ENCODE measurements at regions not wholly inside any gene's neighbourhood (a gene's known extent, or its start where the extent isn't known, plus 50 kb on each side); places are given as distances from the start of the nearest gene placed in this dataset.

GRCh38 chr5:60540856-60541805, 158.8 kb downstream of the DEPDC1B start:
- Histone ChIP-seq H3K14ac (ENCODE audit: low read length in 2 of 2) (no peak overlapping the region), H3K4me2 (ENCODE audit: low read length, poor library complexity, severe bottlenecking) (no peak overlapping the region), H3K18ac (ENCODE audit: low read depth in 1 of 2, low read length in 2 of 2) (peak overlapping the region; percentile 72 to 83), H2BK15ac (ENCODE audit: low read depth, poor library complexity, severe bottlenecking) (peak overlapping the region; percentile 28), H3K36me3 (ENCODE audit: control insufficient read depth in 1 of 2, insufficient read depth in 2 of 2, low read depth in 1 of 2, low read length in 2 of 2) (no peaks in the 10 kb centered on the region), H4K91ac (ENCODE audit: low read length) (peak overlapping the region; percentile 93), H3K4me1 (ENCODE audit: control insufficient read depth, insufficient read depth, low read depth, low read length) (no peaks in the 10 kb centered on the region), H2BK5ac (ENCODE audit: low read depth, low read length, poor library complexity, severe bottlenecking) (no peak overlapping the region), H3K27me3 (ENCODE audit: control insufficient read depth in 1 of 2, insufficient read depth in 1 of 2, low read length in 2 of 2) (peaks cover 0 to 4% of the 10 kb centered on the region in 2 experiments), H3K9ac (ENCODE audit: low read length) (peak overlapping the region; percentile 75), H4K8ac (ENCODE audit: low read length) (peak overlapping the region; percentile 82), H3K79me1 (replicated peaks; ENCODE audit: low read length, poor library complexity, severe bottlenecking) (no peaks in the 10 kb centered on the region), H3K4ac (ENCODE audit: low read depth in 1 of 2, low read length in 2 of 2) (peak overlapping the region in 1 of 2 experiments; percentile 78), H3K9me3 (ENCODE audit: control insufficient read depth, low read length) (no peaks in the 10 kb centered on the region), H2AFZ (ENCODE audit: low read depth, low read length) (no peak overlapping the region), H2AK5ac (ENCODE audit: low read length, severe bottlenecking) (no peak overlapping the region), H3K27ac (ENCODE audit: low read length, poor library complexity, severe bottlenecking) (no peak overlapping the region), H2BK12ac (ENCODE audit: low read length in 2 of 2) (peak overlapping the region; percentile 89 to 93), H2BK120ac (ENCODE audit: low read depth, low read length) (no peak overlapping the region), H3K23ac (ENCODE audit: low read length in 2 of 2) (no peak overlapping the region), H3K4me3 (ENCODE audit: insufficient read depth in 1 of 2, low read depth in 1 of 2, low read length in 2 of 2) (no peak overlapping the region)
- 14% methylated on average over 2 of the region's 5 CpGs for WGBS
- peak; percentile 86 for DNase-seq

DNA sequence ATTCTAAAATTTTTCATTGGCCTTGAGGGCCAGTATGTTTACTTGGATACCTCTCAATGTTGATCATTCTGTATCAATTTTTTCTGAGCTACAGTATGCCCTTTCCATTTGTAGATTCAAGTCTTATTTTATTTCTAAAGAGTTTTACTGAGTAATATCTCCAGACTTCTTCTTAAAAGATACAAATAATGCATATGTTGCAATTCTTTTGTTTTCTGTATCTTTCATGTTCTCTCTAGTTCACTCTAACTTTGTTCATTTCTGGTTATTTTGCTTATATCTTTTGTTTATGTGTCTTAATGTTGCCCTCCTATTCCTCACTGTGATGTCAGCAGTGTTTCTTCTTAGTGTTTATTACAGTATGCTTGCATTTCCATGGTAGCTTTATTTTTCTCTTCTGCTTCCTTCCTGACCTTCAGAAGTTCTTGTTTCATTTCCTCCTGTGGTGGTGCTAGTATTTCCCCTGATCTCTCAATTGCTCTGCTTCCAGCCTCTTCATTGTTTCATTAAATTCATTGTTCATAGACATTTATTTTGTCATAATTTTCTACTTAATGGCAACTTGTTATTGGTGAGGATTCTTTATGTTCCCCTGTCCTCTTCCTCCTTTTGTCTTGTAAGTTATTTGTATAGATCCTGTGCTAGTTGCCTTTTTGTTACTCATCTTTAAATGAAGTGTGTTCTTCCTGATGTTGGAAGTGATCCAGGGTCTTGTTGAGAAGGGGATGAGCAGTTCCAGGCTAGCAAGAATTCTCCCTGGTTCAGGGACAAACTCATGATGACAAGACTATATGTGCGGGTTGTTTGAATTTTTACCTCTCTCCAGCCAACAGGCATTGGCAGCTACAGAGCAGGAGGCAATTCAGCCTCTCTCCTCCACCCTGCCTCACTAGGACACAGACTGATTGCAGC, 160.8 kb downstream of the DEPDC1B start:
- Histone ChIP-seq H4K91ac (ENCODE audit: low read length) (peak overlapping the region; percentile 1), H3K23ac (ENCODE audit: low read length in 2 of 2) (no peak overlapping the region), H2AFZ (ENCODE audit: low read depth, low read length) (no peak overlapping the region), H3K36me3 (ENCODE audit: control insufficient read depth in 1 of 2, insufficient read depth in 2 of 2, low read depth in 1 of 2, low read length in 2 of 2) (no peaks in the 10 kb centered on the region), H3K14ac (ENCODE audit: low read length in 2 of 2) (peak overlapping the region in 1 of 2 experiments; percentile 82), H3K9ac (ENCODE audit: low read length) (no peak overlapping the region), H3K79me1 (replicated peaks; ENCODE audit: low read length, poor library complexity, severe bottlenecking) (no peaks in the 10 kb centered on the region), H3K4me3 (ENCODE audit: insufficient read depth in 1 of 2, low read depth in 1 of 2, low read length in 2 of 2) (no peak overlapping the region), H3K4ac (ENCODE audit: low read depth in 1 of 2, low read length in 2 of 2) (peak overlapping the region in 1 of 2 experiments; percentile 79), H3K4me2 (ENCODE audit: low read length, poor library complexity, severe bottlenecking) (no peak overlapping the region), H3K9me3 (ENCODE audit: control insufficient read depth, low read length) (no peaks in the 10 kb centered on the region), H4K8ac (ENCODE audit: low read length) (peak overlapping the region; percentile 72), H3K27ac (ENCODE audit: low read length, poor library complexity, severe bottlenecking) (no peak overlapping the region), H2BK120ac (ENCODE audit: low read depth, low read length) (no peak overlapping the region), H2BK12ac (ENCODE audit: low read length in 2 of 2) (peak overlapping the region; percentile 12 to 97), H3K27me3 (ENCODE audit: control insufficient read depth in 1 of 2, insufficient read depth in 1 of 2, low read length in 2 of 2) (peaks cover 0 to 4% of the 10 kb centered on the region in 2 experiments), H3K4me1 (ENCODE audit: control insufficient read depth, insufficient read depth, low read depth, low read length) (no peaks in the 10 kb centered on the region), H2BK15ac (ENCODE audit: low read depth, poor library complexity, severe bottlenecking) (peak overlapping the region; percentile 19), H2AK5ac (ENCODE audit: low read length, severe bottlenecking) (no peak overlapping the region), H3K18ac (ENCODE audit: low read depth in 1 of 2, low read length in 2 of 2) (peak overlapping the region; percentile 1 to 92), H2BK5ac (ENCODE audit: low read depth, low read length, poor library complexity, severe bottlenecking) (no peak overlapping the region)
- peak; percentile 74 for DNase-seq
- WGBS = 86% methylated on average over 1 of the region's 1 CpG

- Histone ChIP-seq H4K8ac (ENCODE audit: low read length) (no peak overlapping the region), H3K79me1 (replicated peaks; ENCODE audit: low read length, poor library complexity, severe bottlenecking) (no peaks in the 10 kb centered on the region), H3K14ac (ENCODE audit: low read length in 2 of 2) (no peak overlapping the region), H3K9me3 (ENCODE audit: control insufficient read depth, low read length) (no peaks in the 10 kb centered on the region), H3K18ac (ENCODE audit: low read depth in 1 of 2, low read length in 2 of 2) (no peak overlapping the region), H2BK15ac (ENCODE audit: low read depth, poor library complexity, severe bottlenecking) (no peak overlapping the region), H3K27ac (ENCODE audit: low read length, poor library complexity, severe bottlenecking) (no peak overlapping the region), H3K36me3 (ENCODE audit: control insufficient read depth in 1 of 2, insufficient read depth in 2 of 2, low read depth in 1 of 2, low read length in 2 of 2) (no peaks in the 10 kb centered on the region), H3K4me2 (ENCODE audit: low read length, poor library complexity, severe bottlenecking) (no peak overlapping the region), H4K91ac (ENCODE audit: low read length) (no peak overlapping the region), H2AFZ (ENCODE audit: low read depth, low read length) (no peak overlapping the region), H3K9ac (ENCODE audit: low read length) (no peak overlapping the region), H3K27me3 (ENCODE audit: control insufficient read depth in 1 of 2, insufficient read depth in 1 of 2, low read length in 2 of 2) (peaks cover 0 to 4% of the 10 kb centered on the region in 2 experiments), H2BK12ac (ENCODE audit: low read length in 2 of 2) (no peak overlapping the region), H2BK5ac (ENCODE audit: low read depth, low read length, poor library complexity, severe bottlenecking) (no peak overlapping the region), H3K4ac (ENCODE audit: low read depth in 1 of 2, low read length in 2 of 2) (no peak overlapping the region), H3K4me3 (ENCODE audit: insufficient read depth in 1 of 2, low read depth in 1 of 2, low read length in 2 of 2) (no peak overlapping the region), H2BK120ac (ENCODE audit: low read depth, low read length) (no peak overlapping the region), H3K4me1 (ENCODE audit: control insufficient read depth, insufficient read depth, low read depth, low read length) (no peaks in the 10 kb centered on the region), H2AK5ac (ENCODE audit: low read length, severe bottlenecking) (no peak overlapping the region), H3K23ac (ENCODE audit: low read length in 2 of 2) (no peak overlapping the region)
- no peak for DNase-seq
- no CpG with 5 or more reads among the region's 2 CpGs for WGBS
Measured at GRCh38 chr5:60538426-60538825, 161.5 kb downstream of the DEPDC1B start.

DNA sequence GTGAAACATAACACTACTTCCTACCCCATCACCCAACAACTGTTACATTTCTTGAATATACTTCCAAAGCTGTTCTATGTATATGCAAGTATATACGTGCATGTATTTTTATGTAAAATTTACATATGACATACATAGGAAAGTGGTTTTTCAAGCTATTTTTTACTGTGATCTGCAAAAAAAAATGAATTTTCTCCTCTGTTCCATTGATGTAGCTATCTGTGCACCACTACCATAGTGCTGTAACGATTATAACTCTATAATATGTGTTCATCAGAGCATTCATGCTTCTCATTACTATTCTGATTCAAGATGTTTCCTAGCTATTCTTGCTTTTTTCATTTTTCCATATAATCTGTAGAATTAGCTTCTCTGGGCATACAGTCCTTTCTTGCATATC, 164.0 kb downstream of the DEPDC1B start:
- no peak overlapping the region for H2BK120ac ChIP-seq (ENCODE audit: low read depth, low read length)
- no peaks in the 10 kb centered on the region for H3K9me3 ChIP-seq (ENCODE audit: control insufficient read depth, low read length)
- H2BK15ac ChIP-seq (ENCODE audit: low read depth, poor library complexity, severe bottlenecking) = no peak overlapping the region
- H3K4me1 ChIP-seq (ENCODE audit: control insufficient read depth, insufficient read depth, low read depth, low read length) = no peaks in the 10 kb centered on the region
- H2AK5ac ChIP-seq (ENCODE audit: low read length, severe bottlenecking) = no peak overlapping the region
- 100% methylated on average over 1 of the region's 2 CpGs for WGBS
- no peak overlapping the region for H4K8ac ChIP-seq (ENCODE audit: low read length)
- DNase-seq = no peak
- no peak overlapping the region for H3K18ac ChIP-seq (ENCODE audit: low read depth in 1 of 2, low read length in 2 of 2)
- no peak overlapping the region for H3K9ac ChIP-seq (ENCODE audit: low read length)
- H3K36me3 ChIP-seq (ENCODE audit: control insufficient read depth in 1 of 2, insufficient read depth in 2 of 2, low read depth in 1 of 2, low read length in 2 of 2) = no peaks in the 10 kb centered on the region
- no peak overlapping the region for H3K23ac ChIP-seq (ENCODE audit: low read length in 2 of 2)
- H2AFZ ChIP-seq (ENCODE audit: low read depth, low read length) = no peak overlapping the region
- H3K4me2 ChIP-seq (ENCODE audit: low read length, poor library complexity, severe bottlenecking) = no peak overlapping the region
- peaks cover 0 to 4% of the 10 kb centered on the region in 2 experiments for H3K27me3 ChIP-seq (ENCODE audit: control insufficient read depth in 1 of 2, insufficient read depth in 1 of 2, low read length in 2 of 2)
- no peak overlapping the region for H3K4me3 ChIP-seq (ENCODE audit: insufficient read depth in 1 of 2, low read depth in 1 of 2, low read length in 2 of 2)
- H3K79me1 ChIP-seq (replicated peaks; ENCODE audit: low read length, poor library complexity, severe bottlenecking) = no peaks in the 10 kb centered on the region
- H3K14ac ChIP-seq (ENCODE audit: low read length in 2 of 2) = no peak overlapping the region
- H3K4ac ChIP-seq (ENCODE audit: low read depth in 1 of 2, low read length in 2 of 2) = no peak overlapping the region
- no peak overlapping the region for H2BK12ac ChIP-seq (ENCODE audit: low read length in 2 of 2)
- H4K91ac ChIP-seq (ENCODE audit: low read length) = no peak overlapping the region
- no peak overlapping the region for H3K27ac ChIP-seq (ENCODE audit: low read length, poor library complexity, severe bottlenecking)
- no peak overlapping the region for H2BK5ac ChIP-seq (ENCODE audit: low read depth, low read length, poor library complexity, severe bottlenecking)
